ENCODE measurements at regions not wholly inside any gene's neighbourhood (a gene's known extent, or its start where the extent isn't known, plus 50 kb on each side); places are given as distances from the start of the nearest gene placed in this dataset.

- Histone ChIP-seq H3K9ac (ENCODE audit: low read length) (no peak overlapping the region), H3K4me1 (ENCODE audit: low read length) (no peaks in the 10 kb centered on the region), H3K79me2 (ENCODE audit: low read length) (no peaks in the 10 kb centered on the region), H3K4me3 (ENCODE audit: low read length) (no peak overlapping the region), H3K4me2 (ENCODE audit: low read depth, low read length) (no peak overlapping the region), H3K27me3 (replicated peaks; ENCODE audit: insufficient read depth, low read length) (no peaks in the 10 kb centered on the region), H3K9me3 (replicated peaks; ENCODE audit: insufficient read depth, low read length) (no peaks in the 10 kb centered on the region), H3F3A (ENCODE audit: insufficient read depth, low read length) (no peaks in the 10 kb centered on the region), H3K9me2 (replicated peaks; ENCODE audit: insufficient read depth, low read length) (no peaks in the 10 kb centered on the region), H3K36me3 (replicated peaks; ENCODE audit: insufficient read depth, low read length) (no peaks in the 10 kb centered on the region), H3K27ac (ENCODE audit: low read length) (no peak overlapping the region), H4K20me1 (ENCODE audit: insufficient read depth, low read length) (no peaks in the 10 kb centered on the region), H2AFZ (ENCODE audit: low read length) (no peak overlapping the region)
- no peak for TF ChIP-seq EZH2phosphoT487 (IDR thresholded peaks at IDR 0.05; ENCODE audit: low read length)
- TF ChIP-seq EZH2 (optimal IDR thresholded peaks at IDR 0.05; ENCODE audit: low read depth, low read length), result no peak
- TF ChIP-seq, protein P1, sequence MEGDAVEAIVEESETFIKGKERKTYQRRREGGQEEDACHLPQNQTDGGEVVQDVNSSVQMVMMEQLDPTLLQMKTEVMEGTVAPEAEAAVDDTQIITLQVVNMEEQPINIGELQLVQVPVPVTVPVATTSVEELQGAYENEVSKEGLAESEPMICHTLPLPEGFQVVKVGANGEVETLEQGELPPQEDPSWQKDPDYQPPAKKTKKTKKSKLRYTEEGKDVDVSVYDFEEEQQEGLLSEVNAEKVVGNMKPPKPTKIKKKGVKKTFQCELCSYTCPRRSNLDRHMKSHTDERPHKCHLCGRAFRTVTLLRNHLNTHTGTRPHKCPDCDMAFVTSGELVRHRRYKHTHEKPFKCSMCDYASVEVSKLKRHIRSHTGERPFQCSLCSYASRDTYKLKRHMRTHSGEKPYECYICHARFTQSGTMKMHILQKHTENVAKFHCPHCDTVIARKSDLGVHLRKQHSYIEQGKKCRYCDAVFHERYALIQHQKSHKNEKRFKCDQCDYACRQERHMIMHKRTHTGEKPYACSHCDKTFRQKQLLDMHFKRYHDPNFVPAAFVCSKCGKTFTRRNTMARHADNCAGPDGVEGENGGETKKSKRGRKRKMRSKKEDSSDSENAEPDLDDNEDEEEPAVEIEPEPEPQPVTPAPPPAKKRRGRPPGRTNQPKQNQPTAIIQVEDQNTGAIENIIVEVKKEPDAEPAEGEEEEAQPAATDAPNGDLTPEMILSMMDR (IDR thresholded peaks at IDR 0.05; ENCODE audit: low read length), result no peak
- DNase-seq, result no peak
These were observed 139.5 kb downstream of the ZNF622 start for GRCh38 chr5:16326137-16326536.

DNA sequence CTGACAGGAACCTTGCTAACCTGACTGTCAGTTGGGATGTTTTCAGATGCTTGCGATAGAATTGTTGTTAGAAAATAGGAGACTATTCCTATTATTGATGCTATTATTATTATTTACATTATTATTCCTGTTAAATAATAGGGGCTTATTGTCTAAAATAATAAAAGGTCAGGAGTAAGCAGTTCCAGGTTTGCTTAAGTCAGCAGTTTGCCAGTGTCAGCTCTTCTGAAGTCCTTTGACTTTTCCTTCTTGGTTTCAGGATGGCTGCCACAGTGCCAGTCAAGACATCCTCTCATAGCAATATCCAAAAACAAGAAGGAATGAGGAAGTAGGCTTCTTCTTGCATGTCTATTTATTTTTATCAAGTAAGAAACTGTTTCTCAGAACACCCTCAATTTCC lies 141.7 kb upstream of the MARCHF11 start:
- Histone ChIP-seq H3K9me2 (replicated peaks; ENCODE audit: insufficient read depth, low read length) (no peaks in the 10 kb centered on the region), H3K79me2 (ENCODE audit: low read length) (no peaks in the 10 kb centered on the region), H3K9ac (ENCODE audit: low read length) (no peak overlapping the region), H3K4me3 (ENCODE audit: low read length) (no peak overlapping the region), H3K36me3 (replicated peaks; ENCODE audit: insufficient read depth, low read length) (no peaks in the 10 kb centered on the region), H3K9me3 (replicated peaks; ENCODE audit: insufficient read depth, low read length) (no peaks in the 10 kb centered on the region), H2AFZ (ENCODE audit: low read length) (no peak overlapping the region), H3K4me2 (ENCODE audit: low read depth, low read length) (no peak overlapping the region), H4K20me1 (ENCODE audit: insufficient read depth, low read length) (no peaks in the 10 kb centered on the region), H3K4me1 (ENCODE audit: low read length) (no peaks in the 10 kb centered on the region), H3K27ac (ENCODE audit: low read length) (no peak overlapping the region), H3F3A (ENCODE audit: insufficient read depth, low read length) (no peaks in the 10 kb centered on the region), H3K27me3 (replicated peaks; ENCODE audit: insufficient read depth, low read length) (no peaks in the 10 kb centered on the region)
- no peak for DNase-seq
- TF ChIP-seq EZH2phosphoT487 (IDR thresholded peaks at IDR 0.05; ENCODE audit: low read length) (no peak), EZH2 (optimal IDR thresholded peaks at IDR 0.05; ENCODE audit: low read depth, low read length) (no peak)
- TF ChIP-seq, protein P1 (IDR thresholded peaks at IDR 0.05; ENCODE audit: low read length), result no peak

GRCh38 chr5:16315501-16315900 lies 135.9 kb upstream of the MARCHF11 start:
- no peaks in the 10 kb centered on the region for H3K79me2 ChIP-seq (ENCODE audit: low read length)
- no peak overlapping the region for H2AFZ ChIP-seq (ENCODE audit: low read length)
- H3K9me2 ChIP-seq (replicated peaks; ENCODE audit: insufficient read depth, low read length), result no peaks in the 10 kb centered on the region
- H3K27me3 ChIP-seq (replicated peaks; ENCODE audit: insufficient read depth, low read length), result no peaks in the 10 kb centered on the region
- H3K4me3 ChIP-seq (ENCODE audit: low read length), result no peak overlapping the region
- no peaks in the 10 kb centered on the region for H3K36me3 ChIP-seq (replicated peaks; ENCODE audit: insufficient read depth, low read length)
- H3F3A ChIP-seq (ENCODE audit: insufficient read depth, low read length), result no peaks in the 10 kb centered on the region
- no peak for DNase-seq
- no peaks in the 10 kb centered on the region for H3K9me3 ChIP-seq (replicated peaks; ENCODE audit: insufficient read depth, low read length)
- no peak overlapping the region for H3K4me2 ChIP-seq (ENCODE audit: low read depth, low read length)
- no peaks in the 10 kb centered on the region for H3K4me1 ChIP-seq (ENCODE audit: low read length)
- H3K9ac ChIP-seq (ENCODE audit: low read length), result no peak overlapping the region
- TF ChIP-seq, protein P1 (IDR thresholded peaks at IDR 0.05; ENCODE audit: low read length), result no peak
- TF ChIP-seq EZH2 (optimal IDR thresholded peaks at IDR 0.05; ENCODE audit: low read depth, low read length) (no peak), EZH2phosphoT487 (IDR thresholded peaks at IDR 0.05; ENCODE audit: low read length) (no peak)
- H3K27ac ChIP-seq (ENCODE audit: low read length), result no peak overlapping the region
- no peaks in the 10 kb centered on the region for H4K20me1 ChIP-seq (ENCODE audit: insufficient read depth, low read length)
